ENCODE measurements at regions not wholly inside any gene's neighbourhood (a gene's known extent, or its start where the extent isn't known, plus 50 kb on each side); places are given as distances from the start of the nearest gene placed in this dataset.
"Not testable (repeated sequence)": the region's sequence is repeated elsewhere in the genome, so short reads cannot be mapped to it uniquely, and the experiment has no call there.

GRCh38 chr13:54682184-54682583 is 1653.6 kb downstream of the OLFM4 start:
- Mint-ChIP-seq H3K36me3 (ENCODE audit: low read depth) (no peaks in the 10 kb centered on the region), H3K4me1 (no peaks in the 10 kb centered on the region), H3K27me3 (no peaks in the 10 kb centered on the region), H3K9me3 (ENCODE audit: low read depth) (peaks cover 18% of the 10 kb centered on the region), H3K4me3 (no peak overlapping the region), H3K27ac (no peak overlapping the region)
- CTCF ChIA-PET, result interaction anchor here (0.6 kb wide), 1 partner anchor 356 kb away, joined by 3 read pairs; no protein-coding TSS in a partner anchor
- intact Hi-C loops (cut with DNase I, micrococcal nuclease), result no loop called here
- ATAC-seq, result no peak
- DNase-seq, result no peak
- POLR2A ChIA-PET, result no interaction called here

- Mint-ChIP-seq H3K27me3 (no peaks in the 10 kb centered on the region), H3K4me1 (no peaks in the 10 kb centered on the region), H3K9me3 (ENCODE audit: low read depth) (peaks cover 9% of the 10 kb centered on the region), H3K4me3 (no peak overlapping the region), H3K36me3 (ENCODE audit: low read depth) (no peaks in the 10 kb centered on the region), H3K27ac (no peak overlapping the region)
- POLR2A ChIA-PET, result no interaction called here
- no peak for ATAC-seq
- no peak for DNase-seq
- intact Hi-C loops (cut with DNase I, micrococcal nuclease), result no loop called here
- CTCF ChIA-PET, result no interaction called here
These were observed 1658.6 kb downstream of the OLFM4 start for GRCh38 chr13:54687173-54687572.

- no peak for ATAC-seq
- intact Hi-C loops (cut with DNase I, micrococcal nuclease), result no loop called here
- no peaks in the 10 kb centered on the region for H3K27me3 Mint-ChIP-seq
- no peaks in the 10 kb centered on the region for H3K4me1 Mint-ChIP-seq
- no peaks in the 10 kb centered on the region for H3K36me3 Mint-ChIP-seq (ENCODE audit: low read depth)
- POLR2A ChIA-PET, result interaction anchor here (0.6 kb wide), 1 partner anchor 143 kb away, joined by 3 read pairs; no protein-coding TSS in a partner anchor
- no peak overlapping the region for H3K4me3 Mint-ChIP-seq
- peaks cover 5% of the 10 kb centered on the region for H3K9me3 Mint-ChIP-seq (ENCODE audit: low read depth)
- H3K27ac Mint-ChIP-seq, result no peak overlapping the region
- CTCF ChIA-PET, result no interaction called here
- DNase-seq, result no peak
These were observed 1671.2 kb downstream of the OLFM4 start for GRCh38 chr13:54699831-54700230.

DNA sequence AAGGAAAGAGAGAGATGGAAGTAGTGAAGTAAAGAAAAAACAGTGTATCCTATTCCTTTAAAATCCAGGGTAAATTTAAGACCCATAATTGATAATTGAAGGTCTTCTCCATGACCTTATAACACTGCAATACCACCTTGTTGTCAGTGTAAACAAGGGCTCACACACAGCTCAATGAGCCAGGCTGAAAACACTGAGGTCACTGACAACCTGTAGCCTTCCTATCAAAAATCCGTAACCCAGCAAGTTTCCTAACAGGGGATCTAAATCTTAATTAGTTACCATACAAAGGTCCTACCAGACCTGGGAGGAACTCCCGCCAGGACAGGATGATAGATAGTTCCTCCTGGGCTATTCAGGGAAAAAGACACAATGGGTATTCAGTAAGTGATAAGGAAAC is 1677.1 kb downstream of the OLFM4 start:
- DNase-seq (no peak), ATAC-seq (no peak)
- Mint-ChIP-seq H3K9me3 (ENCODE audit: low read depth) (peaks cover 5% of the 10 kb centered on the region), H3K4me3 (no peak overlapping the region), H3K36me3 (ENCODE audit: low read depth) (no peaks in the 10 kb centered on the region), H3K27me3 (no peaks in the 10 kb centered on the region), H3K27ac (no peak overlapping the region), H3K4me1 (no peaks in the 10 kb centered on the region)
- intact Hi-C loops (cut with DNase I, micrococcal nuclease), result no loop called here
- ChIA-PET POLR2A (no interaction called here), CTCF (no interaction called here)

- Mint-ChIP-seq H3K4me3 (no peak overlapping the region), H3K36me3 (ENCODE audit: low read depth) (no peaks in the 10 kb centered on the region), H3K4me1 (no peaks in the 10 kb centered on the region), H3K9me3 (ENCODE audit: low read depth) (peaks cover 7% of the 10 kb centered on the region), H3K27ac (no peak overlapping the region), H3K27me3 (no peaks in the 10 kb centered on the region)
- intact Hi-C loops (cut with DNase I, micrococcal nuclease), result no loop called here
- POLR2A ChIA-PET, result no interaction called here
- no peak for ATAC-seq
- DNase-seq, result no peak
- CTCF ChIA-PET, result no interaction called here
These were observed 1677.7 kb downstream of the OLFM4 start for GRCh38 chr13:54706336-54706735.

- DNase-seq, result no peak
- no peak for ATAC-seq
- Mint-ChIP-seq H3K4me1 (no peaks in the 10 kb centered on the region), H3K36me3 (ENCODE audit: low read depth) (no peaks in the 10 kb centered on the region), H3K27ac (no peak overlapping the region), H3K9me3 (ENCODE audit: low read depth) (peaks cover 10% of the 10 kb centered on the region), H3K27me3 (no peaks in the 10 kb centered on the region), H3K4me3 (no peak overlapping the region)
- intact Hi-C loops (cut with DNase I, micrococcal nuclease), result no loop called here
- CTCF ChIA-PET, result no interaction called here
- POLR2A ChIA-PET, result no interaction called here
These were observed 1680.9 kb downstream of the OLFM4 start for GRCh38 chr13:54709546-54709945.

DNA sequence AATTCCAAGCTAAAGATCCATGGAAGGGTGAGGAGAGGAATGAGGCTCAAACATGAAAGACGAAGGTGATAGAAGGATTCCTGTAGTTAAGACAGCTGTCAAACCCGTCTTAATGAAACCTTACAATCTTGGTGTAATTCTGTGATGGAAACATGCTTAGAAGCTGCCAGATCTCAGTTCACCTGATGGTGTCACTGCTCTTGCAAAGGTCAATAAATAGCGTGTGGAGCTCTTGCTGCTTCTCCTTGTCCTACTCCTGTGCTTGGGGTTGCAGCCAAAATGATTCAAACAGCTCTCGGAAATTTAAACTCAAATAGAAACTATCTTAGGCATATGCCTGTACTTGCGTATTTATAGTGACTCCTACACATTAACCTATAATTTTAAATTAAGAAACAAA is 1705.0 kb downstream of the OLFM4 start:
- intact Hi-C loops (cut with DNase I, micrococcal nuclease), result no loop called here
- Mint-ChIP-seq H3K9me3 (ENCODE audit: low read depth) (peaks cover 23% of the 10 kb centered on the region), H3K27ac (no peak overlapping the region), H3K4me1 (no peaks in the 10 kb centered on the region), H3K36me3 (ENCODE audit: low read depth) (no peaks in the 10 kb centered on the region), H3K27me3 (no peaks in the 10 kb centered on the region), H3K4me3 (no peak overlapping the region)
- ChIA-PET POLR2A (no interaction called here), CTCF (no interaction called here)
- DNase-seq (no peak), ATAC-seq (no peak)

DNA sequence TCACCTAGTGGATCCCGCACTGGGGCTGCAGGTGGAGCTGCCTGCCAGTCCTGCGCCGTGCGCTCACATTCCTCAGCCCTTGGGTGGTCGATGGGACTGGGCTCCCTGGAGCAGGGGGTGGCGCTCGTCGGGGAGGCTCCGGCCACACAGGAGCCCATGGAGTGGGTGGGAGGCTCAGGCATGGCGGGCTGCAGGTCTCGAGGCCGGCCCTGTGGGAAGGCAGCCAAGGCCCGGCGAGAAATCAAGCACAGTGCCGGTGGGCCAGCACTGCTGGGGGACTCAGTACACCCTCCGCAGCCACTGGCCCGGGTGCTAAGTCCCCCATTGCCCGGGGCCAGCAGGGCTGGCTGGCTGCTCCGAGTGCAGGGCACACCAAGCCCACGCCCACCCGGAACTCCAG is 1708.6 kb downstream of the OLFM4 start:
- ATAC-seq; H3K4me1 Mint-ChIP-seq; intact Hi-C loops (cut with DNase I, micrococcal nuclease); H3K27ac Mint-ChIP-seq; H3K27me3 Mint-ChIP-seq; H3K4me3 Mint-ChIP-seq; H3K36me3 Mint-ChIP-seq (ENCODE audit: low read depth); POLR2A ChIA-PET; DNase-seq; H3K9me3 Mint-ChIP-seq (ENCODE audit: low read depth); CTCF ChIA-PET: not testable (repeated sequence)

DNA sequence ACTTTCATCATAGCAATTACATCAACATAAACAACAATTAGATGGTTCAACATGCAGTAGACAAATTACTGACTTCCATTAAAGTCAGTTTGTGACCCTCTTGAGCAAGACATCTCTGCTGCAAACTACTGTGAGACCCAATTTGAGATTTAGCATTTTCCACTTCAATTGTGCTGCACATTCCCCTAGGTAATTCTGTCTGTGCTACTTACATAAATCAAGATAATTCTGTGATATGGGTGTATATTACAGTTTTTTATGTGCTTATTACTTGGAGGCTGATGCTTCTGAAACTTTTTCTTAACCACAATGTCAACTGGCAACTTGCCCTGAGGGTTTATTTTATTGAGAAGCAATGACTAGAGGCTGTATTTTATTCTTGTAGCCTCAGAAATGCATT is 1714.4 kb downstream of the OLFM4 start:
- intact Hi-C loops (cut with DNase I, micrococcal nuclease), result no loop called here

GRCh38 chr13:54744747-54745146 is 1716.1 kb downstream of the OLFM4 start:
- Mint-ChIP-seq H3K4me1 (no peaks in the 10 kb centered on the region), H3K36me3 (ENCODE audit: low read depth) (no peaks in the 10 kb centered on the region), H3K4me3 (no peak overlapping the region), H3K9me3 (ENCODE audit: low read depth) (peaks cover 9% of the 10 kb centered on the region), H3K27ac (no peak overlapping the region), H3K27me3 (no peaks in the 10 kb centered on the region)
- CTCF ChIA-PET, result no interaction called here
- ATAC-seq (no peak), DNase-seq (no peak)
- POLR2A ChIA-PET, result no interaction called here
- intact Hi-C loops (cut with DNase I, micrococcal nuclease), result no loop called here

More for the DNA sequence above, 1714.4 kb downstream of the OLFM4 start:
- ChIA-PET POLR2A (no interaction called here), CTCF (no interaction called here)
- Mint-ChIP-seq H3K27me3 (no peaks in the 10 kb centered on the region), H3K27ac (no peak overlapping the region), H3K4me3 (no peak overlapping the region), H3K36me3 (ENCODE audit: low read depth) (no peaks in the 10 kb centered on the region), H3K9me3 (ENCODE audit: low read depth) (peaks cover 11% of the 10 kb centered on the region), H3K4me1 (no peaks in the 10 kb centered on the region)
- DNase-seq (no peak), ATAC-seq (no peak)

DNA sequence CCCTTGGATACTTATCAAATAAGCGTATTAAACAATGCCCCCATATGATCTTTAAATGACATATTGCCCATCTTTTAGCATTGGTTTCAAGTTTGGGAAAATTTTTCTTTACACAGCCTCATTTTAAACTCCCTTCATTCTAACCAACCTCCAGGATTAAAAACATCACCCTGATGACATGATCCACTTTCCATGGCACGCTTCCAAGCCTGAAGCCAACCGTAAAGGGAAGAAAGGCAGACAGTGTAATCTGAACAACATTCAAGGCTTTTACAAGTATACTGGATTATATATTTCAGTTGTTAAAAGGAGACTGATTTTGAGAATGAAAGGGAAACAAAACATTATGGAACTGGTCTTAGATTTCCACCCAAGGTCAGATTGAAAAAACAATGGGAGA is 1721.9 kb downstream of the OLFM4 start:
- Mint-ChIP-seq H3K27me3 (no peaks in the 10 kb centered on the region), H3K4me3 (no peak overlapping the region), H3K27ac (no peak overlapping the region), H3K36me3 (ENCODE audit: low read depth) (no peaks in the 10 kb centered on the region), H3K9me3 (ENCODE audit: low read depth) (peaks cover 4% of the 10 kb centered on the region), H3K4me1 (no peaks in the 10 kb centered on the region)
- DNase-seq, result no peak
- no peak for ATAC-seq
- ChIA-PET POLR2A (no interaction called here), CTCF (no interaction called here)
- intact Hi-C loops (cut with DNase I, micrococcal nuclease), result no loop called here

DNA sequence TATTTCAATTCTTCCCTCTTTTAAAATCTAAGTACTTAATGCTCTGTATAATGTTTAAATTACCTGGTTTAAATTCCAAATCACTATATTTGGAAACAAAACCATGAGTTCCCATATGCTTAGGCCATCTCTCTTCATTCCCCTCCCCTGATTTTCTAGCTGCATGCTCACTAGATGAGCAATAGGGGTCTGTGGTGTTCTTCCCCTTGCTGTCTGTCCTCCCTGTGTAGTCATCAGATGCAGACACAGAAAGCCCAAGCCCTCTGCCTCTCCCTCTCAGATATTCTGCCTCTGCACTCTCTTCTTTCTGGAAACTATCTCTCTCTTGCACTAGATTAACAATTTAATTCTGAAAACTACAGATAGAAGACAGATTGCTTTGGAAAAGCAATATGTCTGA is 1730.2 kb downstream of the OLFM4 start:
- Mint-ChIP-seq H3K27ac (no peak overlapping the region), H3K9me3 (ENCODE audit: low read depth) (peaks cover 13% of the 10 kb centered on the region), H3K36me3 (ENCODE audit: low read depth) (no peaks in the 10 kb centered on the region), H3K27me3 (no peaks in the 10 kb centered on the region), H3K4me3 (no peak overlapping the region), H3K4me1 (no peaks in the 10 kb centered on the region)
- ChIA-PET POLR2A (no interaction called here), CTCF (no interaction called here)
- ATAC-seq (no peak), DNase-seq (no peak)
- intact Hi-C loops (cut with DNase I, micrococcal nuclease), result no loop called here

GRCh38 chr13:54768214-54768613 is 1739.6 kb downstream of the OLFM4 start:
- Mint-ChIP-seq H3K36me3 (ENCODE audit: low read depth) (no peaks in the 10 kb centered on the region), H3K27me3 (no peaks in the 10 kb centered on the region), H3K27ac (no peak overlapping the region), H3K9me3 (ENCODE audit: low read depth) (peaks cover 12% of the 10 kb centered on the region), H3K4me3 (no peak overlapping the region), H3K4me1 (no peaks in the 10 kb centered on the region)
- CTCF ChIA-PET, result no interaction called here
- ATAC-seq (no peak), DNase-seq (no peak)
- POLR2A ChIA-PET, result no interaction called here
- intact Hi-C loops (cut with DNase I, micrococcal nuclease), result no loop called here
